ENCODE measurements at regions not wholly inside any gene's neighbourhood (a gene's known extent, or its start where the extent isn't known, plus 50 kb on each side); places are given as distances from the start of the nearest gene placed in this dataset.

DNA sequence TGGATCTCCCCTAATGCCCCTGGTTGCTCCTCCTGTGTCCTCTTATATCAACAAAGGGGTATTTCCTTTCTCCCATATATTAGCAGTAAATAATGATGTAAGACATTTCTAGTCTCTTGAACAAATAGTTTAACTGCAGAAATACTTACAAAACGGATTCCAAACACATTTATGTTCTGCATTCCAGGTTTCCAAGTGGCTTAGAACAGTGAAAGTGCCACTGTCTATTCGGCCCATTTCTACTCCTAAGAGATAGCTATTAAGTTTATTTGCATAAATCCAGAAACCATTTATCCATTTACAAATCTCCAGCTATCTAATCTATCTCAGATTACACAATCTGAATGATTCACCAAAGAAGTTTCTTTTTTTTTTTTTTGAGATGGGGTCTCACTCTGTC lies 55.8 kb upstream of the FRMD4B start:
- TF ChIP-seq GATA2 (IDR thresholded peaks at IDR 0.05; ENCODE audit: low read depth, low read length) (no peak), GATA3 (IDR thresholded peaks at IDR 0.05; ENCODE audit: low read depth, low read length) (no peak)

All from SH-SY5Y (cell line).